WTC11 (cell line): ENCODE measurements at regions not wholly inside any gene's neighbourhood (a gene's known extent, or its start where the extent isn't known, plus 50 kb on each side); places are given as distances from the start of the nearest gene placed in this dataset.
A peak's percentile ranks its signal among the peaks of the same experiment; 100 is the strongest.

Source experiments
- ATAC-seq: fragments of 200-7000 bp; cut with Tn5 transposase; 2 replicates; pipeline ENCODE4 v1.10.0; 2021; ENCODE audit warnings: mild to moderate bottlenecking, moderate library complexity
- CTCF ChIA-PET: fragments of 300-600 bp; sonication (Branson Sonifier 250); formaldehyde crosslinking; loops from one replicate; lab custom pipeline; 2021; ENCODE audit warnings: antibody characterized with exemption; lab: Charles Lee
- POLR2A ChIA-PET: fragments of 350-600 bp; sonication (Branson Sonifier 250); formaldehyde crosslinking; loops from one replicate; lab custom pipeline; 2021; ENCODE audit warnings: antibody characterized with exemption; lab: Charles Lee
- DNase-seq: peaks from one replicate; pipeline ENCODE4 v3.0.0; 2021; ENCODE audit warnings: low spot score
- H3K27ac Mint-ChIP-seq: 2 replicates; pipeline ENCODE4 v1.8.0; 2021; ENCODE audit warnings: mixed read lengths
- H3K27me3 Mint-ChIP-seq: 2 replicates; pipeline ENCODE4 v1.8.0; 2021; ENCODE audit warnings: low read depth, mild to moderate bottlenecking, moderate library complexity, mixed read lengths
- H3K36me3 Mint-ChIP-seq: 2 replicates; pipeline ENCODE4 v1.8.0; 2021; ENCODE audit warnings: mixed read lengths
- H3K4me1 Mint-ChIP-seq: 2 replicates; pipeline ENCODE4 v1.8.0; 2022; ENCODE audit warnings: mixed read lengths
- H3K4me3 Mint-ChIP-seq: 2 replicates; pipeline ENCODE4 v1.8.0; 2021; ENCODE audit warnings: mild to moderate bottlenecking, moderate library complexity, mixed read lengths
- H3K9me3 Mint-ChIP-seq: 2 replicates; pipeline ENCODE4 v1.8.0; 2021; ENCODE audit warnings: mixed read lengths
- AFF4 ChIP-seq: sonication (generic); formaldehyde crosslinking; IDR thresholded peaks from 2 replicates; pipeline ENCODE4 v1.8.1; 2023; ENCODE audit warnings: mild to moderate bottlenecking, missing genetic modification reagents, borderline replicate concordance
- ATF1 ChIP-seq: sonication (generic); formaldehyde crosslinking; IDR thresholded peaks from 2 replicates; pipeline ENCODE4 v1.8.1; 2023; ENCODE audit warnings: mild to moderate bottlenecking, moderate library complexity, missing genetic modification reagents
- CDX4 ChIP-seq: fragments of 250-450 bp; sonication (Bioruptor Pico); IDR thresholded peaks from 2 replicates; pipeline ENCODE4 v1.9.0; 2021; ENCODE audit warnings: moderate library complexity, mild to moderate bottlenecking, inconsistent platforms, borderline replicate concordance
- CREM ChIP-seq: sonication (generic); formaldehyde crosslinking; IDR thresholded peaks from 2 replicates; pipeline ENCODE4 v1.8.1; 2022; ENCODE audit warnings: mild to moderate bottlenecking, missing genetic modification reagents, moderate library complexity
- FOXP1 ChIP-seq: sonication (generic); formaldehyde crosslinking; IDR thresholded peaks from 2 replicates; pipeline ENCODE4 v1.8.0; 2022; ENCODE audit warnings: missing genetic modification reagents, mild to moderate bottlenecking, moderate library complexity, borderline replicate concordance
- GABPB1 ChIP-seq: sonication (generic); formaldehyde crosslinking; IDR thresholded peaks from 2 replicates; pipeline ENCODE4 v1.8.1; 2023; ENCODE audit warnings: mild to moderate bottlenecking, missing genetic modification reagents
- GRHL2 ChIP-seq: fragments of 250-450 bp; sonication (Bioruptor Pico); IDR thresholded peaks from 2 replicates; pipeline ENCODE4 v1.8.0; 2022; ENCODE audit warnings: mild to moderate bottlenecking, moderate library complexity; ENCODE audit not compliant: insufficient replicate concordance, severe bottlenecking
- HMGA2 ChIP-seq: fragments of 250-450 bp; sonication (Bioruptor Pico); IDR thresholded peaks from 2 replicates; pipeline ENCODE4 v1.4.0; 2021; ENCODE audit warnings: mild to moderate bottlenecking, moderate library complexity
- HMGXB4 ChIP-seq: sonication (generic); formaldehyde crosslinking; IDR thresholded peaks from 2 replicates; pipeline ENCODE4 v1.8.1; 2023; ENCODE audit warnings: mild to moderate bottlenecking, moderate library complexity, missing genetic modification reagents
- IRF2 ChIP-seq: sonication (generic); formaldehyde crosslinking; IDR thresholded peaks from 2 replicates; pipeline ENCODE4 v1.8.0; 2022; ENCODE audit warnings: low read depth, missing genetic modification reagents, borderline replicate concordance
- JAZF1 ChIP-seq: fragments of 250-450 bp; sonication (Bioruptor Pico); IDR thresholded peaks from 2 replicates; pipeline ENCODE4 v1.9.0; 2021; ENCODE audit warnings: moderate library complexity, mild to moderate bottlenecking, inconsistent platforms
- NFYB ChIP-seq: sonication (generic); formaldehyde crosslinking; conservative IDR thresholded peaks from 2 replicates; pipeline ENCODE4 v1.8.0; 2022; ENCODE audit warnings: low read depth, missing genetic modification reagents
- NR2C2 ChIP-seq: sonication (generic); formaldehyde crosslinking; IDR thresholded peaks from 2 replicates; pipeline ENCODE4 v1.8.0; 2022; ENCODE audit warnings: mild to moderate bottlenecking, missing genetic modification reagents
- PRRX2 ChIP-seq: fragments of 250-450 bp; sonication (Bioruptor Pico); IDR thresholded peaks from 2 replicates; pipeline ENCODE4 v1.8.0; 2021; ENCODE audit warnings: mild to moderate bottlenecking
- RELA ChIP-seq: sonication (generic); formaldehyde crosslinking; IDR thresholded peaks from 2 replicates; pipeline ENCODE4 v1.8.1; 2022; ENCODE audit warnings: missing genetic modification reagents, mild to moderate bottlenecking, borderline replicate concordance
- SMAD3 ChIP-seq: sonication (generic); formaldehyde crosslinking; IDR thresholded peaks from 2 replicates; pipeline ENCODE4 v1.8.0; 2022; ENCODE audit warnings: missing genetic modification reagents, mild to moderate bottlenecking, borderline replicate concordance
- TEAD1 ChIP-seq: sonication (generic); formaldehyde crosslinking; IDR thresholded peaks from 2 replicates; pipeline ENCODE4 v1.8.0; 2022; ENCODE audit warnings: mild to moderate bottlenecking, missing genetic modification reagents
- USF1 ChIP-seq: sonication (generic); formaldehyde crosslinking; IDR thresholded peaks from 2 replicates; pipeline ENCODE4 v1.8.0; 2022; ENCODE audit warnings: mild to moderate bottlenecking, missing genetic modification reagents
- ZNF423 ChIP-seq: fragments of 250-450 bp; sonication (Bioruptor Pico); IDR thresholded peaks from 2 replicates; pipeline ENCODE4 v2.1.2; 2022; ENCODE audit warnings: mild to moderate bottlenecking, moderate library complexity
- ZNF512 ChIP-seq: sonication (generic); formaldehyde crosslinking; IDR thresholded peaks from 2 replicates; pipeline ENCODE4 v1.8.1; 2022; ENCODE audit warnings: missing genetic modification reagents, borderline replicate concordance
- TF ChIP-seq, protein P1 (sequence below): sonication (generic); formaldehyde crosslinking; IDR thresholded peaks from 2 replicates; pipeline ENCODE4 v1.8.1; 2023; ENCODE audit warnings: mild to moderate bottlenecking, missing genetic modification reagents, moderate library complexity

GRCh38 chr3:164451072-164451910 is 627.0 kb downstream of the SI start:
- TF ChIP-seq, protein P1, sequence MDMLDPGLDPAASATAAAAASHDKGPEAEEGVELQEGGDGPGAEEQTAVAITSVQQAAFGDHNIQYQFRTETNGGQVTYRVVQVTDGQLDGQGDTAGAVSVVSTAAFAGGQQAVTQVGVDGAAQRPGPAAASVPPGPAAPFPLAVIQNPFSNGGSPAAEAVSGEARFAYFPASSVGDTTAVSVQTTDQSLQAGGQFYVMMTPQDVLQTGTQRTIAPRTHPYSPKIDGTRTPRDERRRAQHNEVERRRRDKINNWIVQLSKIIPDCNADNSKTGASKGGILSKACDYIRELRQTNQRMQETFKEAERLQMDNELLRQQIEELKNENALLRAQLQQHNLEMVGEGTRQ: 0 out of 2 replicates have a peak, but pooled peaks have one; percentile 9
- no peak for TF ChIP-seq USF1 (CRISPR knock-in tag)
- H3K27me3 Mint-ChIP-seq: no peaks in the 10 kb centered on the region
- ChIA-PET CTCF (no interaction called here), POLR2A (no interaction called here)
- H3K9me3 Mint-ChIP-seq: peaks cover 32% of the 10 kb centered on the region
- no peak overlapping the region for H3K4me3 Mint-ChIP-seq
- H3K36me3 Mint-ChIP-seq: peaks cover 16% of the 10 kb centered on the region
- no peak overlapping the region for H3K27ac Mint-ChIP-seq
- peaks cover 14% of the 10 kb centered on the region for H3K4me1 Mint-ChIP-seq
- ATAC-seq (peak; percentile 94), DNase-seq (peak; percentile 16)

DNA sequence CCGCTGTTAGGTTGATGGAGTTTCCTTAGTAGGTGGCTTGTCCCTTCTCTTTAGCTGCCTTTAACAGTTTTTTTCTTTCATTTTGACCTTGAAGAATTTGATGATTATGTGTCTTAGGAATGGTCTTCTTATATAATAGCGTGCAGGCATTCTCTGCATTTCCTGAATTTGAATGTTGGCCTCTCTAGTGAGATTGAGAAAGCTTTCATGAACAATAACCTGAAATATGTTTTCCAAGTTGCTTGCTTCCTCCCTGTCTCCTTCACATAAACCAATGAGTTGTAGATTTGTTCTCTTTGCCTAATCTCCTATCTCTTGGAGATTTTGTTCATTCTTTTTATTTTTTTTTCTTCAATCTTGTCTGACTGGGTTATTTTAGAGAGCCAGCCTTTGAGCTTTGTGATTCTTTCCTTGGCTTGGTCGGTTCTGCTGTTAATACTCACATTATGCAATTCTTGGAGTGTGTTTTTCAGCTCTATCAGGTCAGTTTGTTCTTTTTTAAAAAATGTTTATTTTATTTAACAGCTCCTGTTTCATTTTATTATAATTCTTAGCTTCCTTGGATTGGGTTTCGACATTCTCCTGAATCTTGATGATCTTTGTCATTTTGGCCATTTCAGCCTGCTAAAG is 627.9 kb downstream of the SI start:
- CTCF ChIA-PET: no interaction called here
- peaks cover 14% of the 10 kb centered on the region for H3K4me1 Mint-ChIP-seq
- TF ChIP-seq IRF2: no peak
- TF ChIP-seq ATF1 (CRISPR knock-in tag): no peak
- TF ChIP-seq CDX4 (CRISPR knock-in tag): no peak
- TF ChIP-seq SMAD3: no peak
- TF ChIP-seq RELA: no peak
- TF ChIP-seq HMGA2 (CRISPR knock-in tag): no peak
- TF ChIP-seq GABPB1 (CRISPR knock-in tag): no peak
- no peak for TF ChIP-seq ZNF423
- H3K9me3 Mint-ChIP-seq: peaks cover 32% of the 10 kb centered on the region
- no peaks in the 10 kb centered on the region for H3K27me3 Mint-ChIP-seq
- POLR2A ChIA-PET: no interaction called here
- H3K36me3 Mint-ChIP-seq: peaks cover 16% of the 10 kb centered on the region
- no peak for ATAC-seq
- H3K4me3 Mint-ChIP-seq: no peak overlapping the region
- H3K27ac Mint-ChIP-seq: no peak overlapping the region
- DNase-seq: no peak

- H3K4me3 Mint-ChIP-seq: no peak overlapping the region
- H3K27ac Mint-ChIP-seq: no peak overlapping the region
- CTCF ChIA-PET: no interaction called here
- H3K27me3 Mint-ChIP-seq: no peaks in the 10 kb centered on the region
- H3K36me3 Mint-ChIP-seq: no peaks in the 10 kb centered on the region
- no peak for DNase-seq
- TF ChIP-seq NFYB (no peak), AFF4 (CRISPR knock-in tag) (no peak), PRRX2 (CRISPR knock-in tag) (no peak), ATF1 (CRISPR knock-in tag) (no peak), NR2C2 (CRISPR knock-in tag) (no peak), FOXP1 (no peak), ZNF512 (CRISPR knock-in tag) (no peak), TEAD1 (CRISPR knock-in tag) (no peak), GRHL2 (CRISPR knock-in tag) (no peak), JAZF1 (CRISPR knock-in tag) (no peak), HMGXB4 (no peak), USF1 (CRISPR knock-in tag) (no peak), CREM (CRISPR knock-in tag) (no peak)
- H3K4me1 Mint-ChIP-seq: peaks cover 8% of the 10 kb centered on the region
- ATAC-seq: no peak
- peaks cover 4% of the 10 kb centered on the region; the same call in 1 of the 2 replicates for H3K9me3 Mint-ChIP-seq
- POLR2A ChIA-PET: no interaction called here
Observed at GRCh38 chr3:164419220-164419619, 659.1 kb downstream of the SI start.
